Hepatocyte (in vitro differentiated cells): ENCODE measurements at regions not wholly inside any gene's neighbourhood (a gene's known extent, or its start where the extent isn't known, plus 50 kb on each side); places are given as distances from the start of the nearest gene placed in this dataset.

Experiments
- DNase-seq: peaks from one replicate; pipeline ENCODE4 v3.0.0-alpha.2; 2016; ENCODE audit warnings: low spot score
- H2AFZ ChIP-seq: fragments of 200-600 bp; sonication (generic); 2 replicates; pipeline ENCODE4 v1.6.0; 2016; ENCODE audit warnings: antibody characterized with exemption, mild to moderate bottlenecking
- H3K27ac ChIP-seq: fragments of 200-600 bp; sonication (generic); 2 replicates; pipeline ENCODE4 v1.5.1; 2016; ENCODE audit warnings: mild to moderate bottlenecking
- H3K27me3 ChIP-seq: fragments of 200-600 bp; sonication (generic); 2 replicates; pipeline ENCODE4 v1.6.1; 2016
- H3K36me3 ChIP-seq: fragments of 200-600 bp; sonication (generic); replicated peaks from 2 replicates; pipeline ENCODE4 v1.5.1; 2016; ENCODE audit warnings: low read depth; ENCODE audit not compliant: insufficient read depth
- H3K4me1 ChIP-seq: fragments of 200-600 bp; sonication (generic); 2 replicates; pipeline ENCODE4 v1.5.1; 2016; ENCODE audit warnings: mild to moderate bottlenecking, moderate library complexity; ENCODE audit not compliant: insufficient read depth
- H3K4me2 ChIP-seq: fragments of 200-600 bp; sonication (generic); 2 replicates; pipeline ENCODE4 v1.6.0; 2016
- H3K4me3 ChIP-seq: fragments of 200-600 bp; sonication (generic); 2 replicates; pipeline ENCODE4 v1.5.1; 2016; ENCODE audit warnings: mild to moderate bottlenecking
- H3K79me2 ChIP-seq: fragments of 200-600 bp; sonication (generic); 2 replicates; pipeline ENCODE4 v1.6.0; 2017; ENCODE audit warnings: mild to moderate bottlenecking
- H3K9me2 ChIP-seq: fragments of 200-600 bp; sonication (generic); replicated peaks from 2 replicates; pipeline ENCODE4 v1.6.0; 2017; ENCODE audit warnings: mild to moderate bottlenecking; ENCODE audit not compliant: insufficient read depth
- H3K9me3 ChIP-seq: fragments of 200-600 bp; sonication (generic); 2 replicates; pipeline ENCODE4 v1.5.1; 2016; ENCODE audit warnings: low read depth, mild to moderate bottlenecking
- H4K20me1 ChIP-seq: fragments of 200-600 bp; sonication (generic); 2 replicates; pipeline ENCODE4 v1.6.0; 2016; ENCODE audit warnings: mild to moderate bottlenecking; ENCODE audit not compliant: insufficient read depth, poor library complexity, severe bottlenecking
- CTCF ChIP-seq: fragments of 200-600 bp; sonication (generic); IDR thresholded peaks from 2 replicates; pipeline ENCODE4 v1.5.1; 2016; ENCODE audit warnings: antibody characterized with exemption, mild to moderate bottlenecking; ENCODE audit not compliant: poor library complexity
- EZH2 ChIP-seq: fragments of 200-600 bp; sonication (generic); IDR thresholded peaks from 2 replicates; pipeline ENCODE4 v1.6.1; 2016; ENCODE audit warnings: antibody characterized with exemption, mild to moderate bottlenecking, borderline replicate concordance
- EZH2phosphoT487 ChIP-seq: fragments of 200-600 bp; sonication (generic); IDR thresholded peaks from one replicate; pipeline ENCODE4 v1.6.1; 2018; ENCODE audit warnings: antibody characterized with exemption, mild to moderate bottlenecking, low read depth, moderate library complexity; ENCODE audit not compliant: unreplicated experiment, severe bottlenecking
- WGBS: methylation state at CpG from one replicate; pipeline ENCODE4 v1.1.6; 2016; ENCODE audit warnings: low lambda C conversion rate; ENCODE audit errors: missing lambda C conversion rate; 5-methylcytosine and 5-hydroxymethylcytosine counted together

- Histone ChIP-seq H3K9me3 (no peaks in the 10 kb centered on the region), H3K36me3 (no peaks in the 10 kb centered on the region), H4K20me1 (no peaks in the 10 kb centered on the region), H2AFZ (no peak overlapping the region), H3K4me2 (no peak overlapping the region), H3K79me2 (no peaks in the 10 kb centered on the region), H3K4me1 (no peaks in the 10 kb centered on the region), H3K27me3 (no peaks in the 10 kb centered on the region), H3K4me3 (no peak overlapping the region), H3K9me2 (no peaks in the 10 kb centered on the region), H3K27ac (no peak overlapping the region)
- TF ChIP-seq CTCF = no peak
- TF ChIP-seq EZH2 = no peak
- no peak for TF ChIP-seq EZH2phosphoT487
- 95% methylated on average over 5 of the region's 5 CpGs for WGBS
- DNase-seq = no peak
Observed at GRCh38 chr7:25643286-25643685, 415.0 kb upstream of the NPVF start.

- Histone ChIP-seq H4K20me1 (no peaks in the 10 kb centered on the region), H3K9me2 (no peaks in the 10 kb centered on the region), H3K36me3 (no peaks in the 10 kb centered on the region), H3K4me2 (no peak overlapping the region), H3K4me3 (no peak overlapping the region), H3K4me1 (no peaks in the 10 kb centered on the region), H3K79me2 (no peaks in the 10 kb centered on the region), H2AFZ (no peak overlapping the region), H3K9me3 (no peaks in the 10 kb centered on the region), H3K27ac (no peak overlapping the region), H3K27me3 (no peaks in the 10 kb centered on the region)
- 91% methylated on average over 7 of the region's 7 CpGs for WGBS
- TF ChIP-seq CTCF = no peak
- TF ChIP-seq EZH2 = no peak
- TF ChIP-seq EZH2phosphoT487 = no peak
- no peak for DNase-seq
Observed at GRCh38 chr7:25643770-25644394, 415.6 kb upstream of the NPVF start.

GRCh38 chr7:25646726-25647413, 418.6 kb upstream of the NPVF start:
- no peaks in the 10 kb centered on the region for H3K36me3 ChIP-seq
- no peaks in the 10 kb centered on the region for H3K9me2 ChIP-seq
- no peak overlapping the region for H3K27ac ChIP-seq
- H4K20me1 ChIP-seq = no peaks in the 10 kb centered on the region
- no peak overlapping the region for H3K4me2 ChIP-seq
- H2AFZ ChIP-seq = no peak overlapping the region
- H3K79me2 ChIP-seq = no peaks in the 10 kb centered on the region
- 83% methylated on average over 6 of the region's 6 CpGs for WGBS
- TF ChIP-seq EZH2phosphoT487 = no peak
- TF ChIP-seq EZH2 = no peak
- TF ChIP-seq CTCF = no peak
- no peak overlapping the region for H3K4me3 ChIP-seq
- no peaks in the 10 kb centered on the region for H3K9me3 ChIP-seq
- H3K4me1 ChIP-seq = no peaks in the 10 kb centered on the region
- no peaks in the 10 kb centered on the region for H3K27me3 ChIP-seq
- no peak for DNase-seq
